Body of pancreas (tissue), 4 donors: ENCODE measurements at regions not wholly inside any gene's neighbourhood (a gene's known extent, or its start where the extent isn't known, plus 50 kb on each side); places are given as distances from the start of the nearest gene placed in this dataset.

ENCODE experiments used
- CTCF ChIP-seq, 7 experiments: fragments of 450-650 bp in 4 of 7; fragments of 200-600 bp in 3 of 7; sonication (generic) in 3 of 7; IDR thresholded peaks; one replicate each; pipeline ENCODE4 v1.5.1; 2016 to 2019; ENCODE audit warnings: antibody characterized with exemption in 7 of 7
- POLR2A ChIP-seq, 3 donors: fragments of 450-650 bp; IDR thresholded peaks; one replicate each; pipeline ENCODE4 v1.6.1; 2016; ENCODE audit warnings: antibody characterized with exemption in 3 of 3, mild to moderate bottlenecking in 2 of 3

- TF ChIP-seq CTCF (IDR thresholded peaks at IDR 0.05) (no peak), POLR2A (IDR thresholded peaks at IDR 0.05) (no peak)
These were observed 863.9 kb downstream of the EPHA3 start for GRCh38 chr3:89971329-89971728.
